ENCODE measurements at regions not wholly inside any gene's neighbourhood (a gene's known extent, or its start where the extent isn't known, plus 50 kb on each side); places are given as distances from the start of the nearest gene placed in this dataset.

- peaks cover 4% of the 10 kb centered on the region for H3K9me3 Mint-ChIP-seq
- TF ChIP-seq CTCF (conservative IDR thresholded peaks at IDR 0.05) = no peak
These were observed 171.6 kb downstream of the GAS1 start for GRCh38 chr9:86775718-86776117.

GRCh38 chr9:86774116-86774515 lies 173.2 kb downstream of the GAS1 start:
- no peak for DNase-seq (ENCODE audit: extremely low spot score, unreplicated experiment)
- peaks cover 4% of the 10 kb centered on the region for H3K9me3 Mint-ChIP-seq
- peaks cover 8% of the 10 kb centered on the region for H3K27me3 Mint-ChIP-seq
- H3K36me3 Mint-ChIP-seq = no peaks in the 10 kb centered on the region
- H3K4me3 Mint-ChIP-seq = no peak overlapping the region
- H3K4me1 Mint-ChIP-seq (ENCODE audit: unreplicated experiment) = peaks cover 4% of the 10 kb centered on the region
- TF ChIP-seq CTCF (conservative IDR thresholded peaks at IDR 0.05) = no peak
- H3K27ac Mint-ChIP-seq = no peak overlapping the region

More at GRCh38 chr9:86775718-86776117, 171.6 kb downstream of the GAS1 start:
- no peaks in the 10 kb centered on the region for H3K36me3 Mint-ChIP-seq
- peaks cover 8% of the 10 kb centered on the region for H3K27me3 Mint-ChIP-seq
- peaks cover 4% of the 10 kb centered on the region for H3K4me1 Mint-ChIP-seq (ENCODE audit: unreplicated experiment)
- H3K4me3 Mint-ChIP-seq = no peak overlapping the region
- no peak overlapping the region for H3K27ac Mint-ChIP-seq
- DNase-seq (ENCODE audit: extremely low spot score, unreplicated experiment) = no peak

GRCh38 chr9:86773422-86773945 lies 173.8 kb downstream of the GAS1 start:
- peaks cover 4% of the 10 kb centered on the region for H3K9me3 Mint-ChIP-seq
- H3K27ac Mint-ChIP-seq = no peak overlapping the region
- DNase-seq (ENCODE audit: extremely low spot score, unreplicated experiment) = no peak
- peaks cover 8% of the 10 kb centered on the region for H3K27me3 Mint-ChIP-seq
- peaks cover 4% of the 10 kb centered on the region for H3K4me1 Mint-ChIP-seq (ENCODE audit: unreplicated experiment)
- no peak overlapping the region for H3K4me3 Mint-ChIP-seq
- H3K36me3 Mint-ChIP-seq = no peaks in the 10 kb centered on the region
- no peak for TF ChIP-seq CTCF (conservative IDR thresholded peaks at IDR 0.05)

- Mint-ChIP-seq H3K4me3 (no peak overlapping the region), H3K27ac (no peak overlapping the region), H3K27me3 (peaks cover 8% of the 10 kb centered on the region), H3K36me3 (no peaks in the 10 kb centered on the region), H3K9me3 (peaks cover 4% of the 10 kb centered on the region), H3K4me1 (ENCODE audit: unreplicated experiment) (peaks cover 7% of the 10 kb centered on the region)
- DNase-seq (ENCODE audit: extremely low spot score, unreplicated experiment) = no peak
- no peak for TF ChIP-seq CTCF (conservative IDR thresholded peaks at IDR 0.05)
These were observed 174.7 kb downstream of the GAS1 start for GRCh38 chr9:86772635-86772993.

- TF ChIP-seq CTCF (conservative IDR thresholded peaks at IDR 0.05) = no peak
- peaks cover 8% of the 10 kb centered on the region for H3K27me3 Mint-ChIP-seq
- DNase-seq (ENCODE audit: extremely low spot score, unreplicated experiment) = no peak
- H3K4me3 Mint-ChIP-seq = no peak overlapping the region
- H3K36me3 Mint-ChIP-seq = no peaks in the 10 kb centered on the region
- H3K9me3 Mint-ChIP-seq = peaks cover 4% of the 10 kb centered on the region
- H3K4me1 Mint-ChIP-seq (ENCODE audit: unreplicated experiment) = peaks cover 12% of the 10 kb centered on the region
- H3K27ac Mint-ChIP-seq = no peak overlapping the region
These were observed 175.2 kb downstream of the GAS1 start for GRCh38 chr9:86771941-86772634.
